Dedifferentiated amniotic fluid mesenchymal stem cell (primary cell): ENCODE measurements at regions not wholly inside any gene's neighbourhood (a gene's known extent, or its start where the extent isn't known, plus 50 kb on each side); places are given as distances from the start of the nearest gene placed in this dataset.
"Not testable (repeated sequence)": the region's sequence is repeated elsewhere in the genome, so short reads cannot be mapped to it uniquely, and the experiment has no call there.

Experiments used
- DNase-seq: peaks from one replicate; pipeline ENCODE4 v3.0.0-alpha.2; 2016; ENCODE audit errors: extremely low spot score

GRCh38 chr11:24375351-24375750, 121.5 kb upstream of the LUZP2 start:
- DNase-seq = no peak

- no peak for DNase-seq
These were observed 120.9 kb upstream of the LUZP2 start for GRCh38 chr11:24375931-24376330.

GRCh38 chr11:24383137-24383536, 113.7 kb upstream of the LUZP2 start:
- no peak for DNase-seq

GRCh38 chr11:24384240-24384639, 112.6 kb upstream of the LUZP2 start:
- DNase-seq = no peak

GRCh38 chr11:24386546-24387397, 110.1 kb upstream of the LUZP2 start:
- peak; percentile 49 for DNase-seq

GRCh38 chr11:24389575-24389974, 107.3 kb upstream of the LUZP2 start:
- no peak for DNase-seq

- DNase-seq = no peak
These were observed 106.8 kb upstream of the LUZP2 start for GRCh38 chr11:24390016-24390415.

GRCh38 chr11:24390762-24391161, 106.1 kb upstream of the LUZP2 start:
- no peak for DNase-seq

GRCh38 chr11:24391167-24391566, 105.7 kb upstream of the LUZP2 start:
- DNase-seq = peak; percentile 43

GRCh38 chr11:24400059-24400665, 96.7 kb upstream of the LUZP2 start:
- DNase-seq = no peak

- no peak for DNase-seq
These were observed 90.5 kb upstream of the LUZP2 start for GRCh38 chr11:24406389-24406788.

GRCh38 chr11:24406980-24407379, 89.9 kb upstream of the LUZP2 start:
- no peak for DNase-seq

- DNase-seq = no peak
These were observed 89.1 kb upstream of the LUZP2 start for GRCh38 chr11:24407733-24408132.

- DNase-seq = peak; percentile 49
These were observed 88.7 kb upstream of the LUZP2 start for GRCh38 chr11:24408202-24408601.

GRCh38 chr11:24411791-24412190, 85.1 kb upstream of the LUZP2 start:
- DNase-seq = no peak

GRCh38 chr11:24412722-24413121, 84.1 kb upstream of the LUZP2 start:
- DNase-seq = no peak

GRCh38 chr11:24413391-24413790, 83.5 kb upstream of the LUZP2 start:
- no peak for DNase-seq

GRCh38 chr11:24415955-24416636, 80.8 kb upstream of the LUZP2 start:
- not testable (repeated sequence) for DNase-seq

- DNase-seq = no peak
These were observed 75.1 kb upstream of the LUZP2 start for GRCh38 chr11:24421766-24422165.

GRCh38 chr11:24422376-24422775, 74.5 kb upstream of the LUZP2 start:
- DNase-seq = peak; percentile 34

- DNase-seq = no peak
These were observed 59.7 kb upstream of the LUZP2 start for GRCh38 chr11:24437123-24437522.
